ENCODE measurements at regions not wholly inside any gene's neighbourhood (a gene's known extent, or its start where the extent isn't known, plus 50 kb on each side); places are given as distances from the start of the nearest gene placed in this dataset.

DNA sequence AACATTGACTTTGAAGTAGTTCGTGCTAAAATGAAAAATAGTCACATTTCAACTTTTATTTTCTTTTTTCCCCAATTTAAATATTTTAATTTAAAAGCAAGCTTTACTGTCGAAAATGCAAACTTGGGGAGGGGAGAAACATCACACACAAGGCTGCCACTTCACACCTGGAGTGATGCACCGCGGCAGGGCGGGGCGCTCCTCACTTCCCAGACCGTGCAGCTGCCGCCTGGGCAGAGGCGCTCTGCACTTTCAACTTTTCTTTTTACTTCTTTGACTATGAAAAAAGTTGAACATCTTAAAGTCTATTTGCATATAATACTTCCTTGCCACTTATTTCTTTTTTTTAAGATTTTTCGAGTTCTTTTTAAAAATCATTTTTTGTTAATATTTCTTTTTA, 993.3 kb upstream of the GJE1 start:
- Histone ChIP-seq H4K20me1 (replicated peaks; ENCODE audit: control insufficient read depth, insufficient read depth, low read length) (no peaks in the 10 kb centered on the region), H3K27me3 (ENCODE audit: control insufficient read depth in 2 of 2, insufficient read depth in 2 of 2, low read length in 2 of 2) (no peaks in the 10 kb centered on the region), H3K4me2 (ENCODE audit: insufficient read depth, low read length) (no peak overlapping the region), H3K9me3 (replicated peaks; ENCODE audit: control insufficient read depth, insufficient read depth, low read depth, low read length) (no peaks in the 10 kb centered on the region), H2AFZ (ENCODE audit: low read depth, low read length) (no peak overlapping the region), H3K79me2 (ENCODE audit: control insufficient read depth, insufficient read depth, low read length) (no peaks in the 10 kb centered on the region), H3K9ac (ENCODE audit: insufficient read depth in 1 of 2, low read depth in 2 of 2, low read length in 2 of 2) (no peak overlapping the region), H3K27ac (ENCODE audit: extremely low read depth, low read depth, low read length) (no peak overlapping the region), H3K4me1 (replicated peaks in 1 of 2; ENCODE audit: control insufficient read depth in 2 of 2, insufficient read depth in 2 of 2, low read length in 2 of 2) (no peaks in the 10 kb centered on the region), H3K4me3 (no peak overlapping the region), H3K36me3 (ENCODE audit: control insufficient read depth, insufficient read depth, low read length) (no peaks in the 10 kb centered on the region), H3K9me1 (ENCODE audit: control insufficient read depth, insufficient read depth, low read length) (no peaks in the 10 kb centered on the region)
- ChIA-PET POLR2A (no interaction called here), CTCF (ENCODE audit: low intra/inter-chr PET ratio) (no interaction called here)
- in situ Hi-C loops (cut with MboI), result no loop called here
- TF ChIP-seq PURB (CRISPR knock-in tag; IDR thresholded peaks at IDR 0.05; ENCODE audit: low read depth) (no peak), TARDBP (IDR thresholded peaks at IDR 0.05) (no peak)
- TF ChIP-seq, protein P1, sequence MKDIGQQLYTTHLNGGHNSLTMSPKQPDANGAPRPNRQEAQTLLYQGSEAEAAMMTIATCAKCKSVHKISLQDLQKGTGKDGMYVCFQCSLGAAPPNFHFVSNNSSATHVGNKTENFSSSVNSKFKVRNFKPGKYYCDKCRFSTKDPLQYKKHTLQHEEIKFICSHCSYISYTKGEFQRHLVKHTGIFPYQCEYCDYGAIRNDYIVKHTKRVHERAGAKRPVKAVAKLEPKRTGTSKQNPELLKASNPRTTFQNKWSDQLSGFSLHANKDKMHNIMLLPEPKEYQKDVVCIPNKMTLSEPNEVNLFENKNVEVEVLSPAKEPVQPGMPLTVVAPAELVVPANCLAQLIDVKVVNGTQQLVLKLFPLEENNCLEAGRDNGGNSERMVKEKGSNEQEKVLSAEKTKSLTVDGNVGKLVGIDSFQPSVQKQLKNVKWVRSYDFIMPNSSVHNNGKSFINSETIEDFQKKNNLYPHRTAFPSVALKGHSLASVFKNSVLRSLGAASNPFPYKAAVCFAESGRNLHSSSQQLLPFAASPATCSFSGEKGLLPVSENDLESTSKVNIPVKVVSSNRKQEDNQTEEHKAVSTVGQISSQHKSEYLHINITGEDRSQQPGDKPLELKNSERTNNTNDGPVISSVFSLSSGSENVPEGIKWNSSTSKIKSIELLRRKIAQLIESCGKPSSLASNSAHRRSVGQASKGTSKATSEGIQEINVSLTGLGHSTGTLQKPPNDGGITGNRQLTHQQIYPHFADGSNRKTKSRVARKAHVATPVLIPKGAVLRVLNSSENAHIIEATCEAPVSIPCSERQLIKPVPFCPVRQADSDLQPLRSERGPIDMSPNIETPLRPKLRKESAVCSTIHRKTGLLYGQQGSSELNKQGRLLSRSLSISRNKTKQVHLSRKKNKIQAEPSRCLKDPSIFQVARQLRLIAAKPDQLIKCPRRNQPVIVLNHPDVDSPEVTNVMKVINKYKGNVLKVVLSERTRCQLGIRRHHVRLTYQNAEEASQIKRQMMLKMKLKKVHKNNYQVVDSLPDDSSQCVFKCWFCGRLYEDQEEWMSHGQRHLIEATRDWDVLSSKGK (CRISPR knock-in tag; IDR thresholded peaks at IDR 0.05), result no peak
- intact Hi-C loops (cut with micrococcal nuclease), result no loop called here
- no peak for DNase-seq (ENCODE audit: extremely low read depth in 1 of 4, low spot score in 3 of 4)
- 1% methylated on average over 10 of the region's 10 CpGs for WGBS (ENCODE audit: insufficient coverage, low coverage, missing lambda C conversion rate)
- ATAC-seq, result no peak
- FAIRE-seq, result no peak
- no TSS peak for BruUV-seq (replicated peaks)

DNA sequence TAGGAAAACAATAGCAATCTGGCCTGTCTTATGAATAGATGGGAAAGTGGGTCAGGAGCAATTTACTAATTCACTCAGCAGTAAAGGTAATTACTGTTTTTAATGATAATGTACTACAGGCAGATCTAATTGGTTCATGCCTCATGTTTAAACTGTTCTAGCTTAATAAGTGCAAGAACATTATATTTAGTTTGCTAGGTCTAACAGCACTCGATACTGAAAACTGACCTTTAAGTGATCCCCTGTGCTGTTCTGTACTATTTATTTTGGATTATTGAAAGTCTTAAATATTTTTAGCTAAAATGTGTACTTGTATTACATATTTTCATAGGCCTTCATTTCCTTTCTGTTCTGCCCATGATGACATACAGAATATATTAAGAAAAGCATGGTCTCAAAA, 998.0 kb upstream of the GJE1 start:
- H3K79me2 ChIP-seq (ENCODE audit: control insufficient read depth, insufficient read depth, low read length), result no peaks in the 10 kb centered on the region
- FAIRE-seq (no peak), DNase-seq (ENCODE audit: extremely low read depth in 1 of 4, low spot score in 3 of 4) (no peak), ATAC-seq (no peak)
- no peaks in the 10 kb centered on the region for H3K36me3 ChIP-seq (ENCODE audit: control insufficient read depth, insufficient read depth, low read length)
- no peaks in the 10 kb centered on the region for H3K27me3 ChIP-seq (ENCODE audit: control insufficient read depth in 2 of 2, insufficient read depth in 2 of 2, low read length in 2 of 2)
- 0% methylated on average over 1 of the region's 1 CpG for WGBS (ENCODE audit: insufficient coverage, low coverage, missing lambda C conversion rate)
- no peaks in the 10 kb centered on the region for H3K9me1 ChIP-seq (ENCODE audit: control insufficient read depth, insufficient read depth, low read length)
- intact Hi-C loops (cut with micrococcal nuclease) (no loop called here), in situ Hi-C loops (cut with MboI) (no loop called here)
- no peak overlapping the region for H3K4me3 ChIP-seq
- ChIA-PET POLR2A (no interaction called here), CTCF (ENCODE audit: low intra/inter-chr PET ratio) (no interaction called here)
- no peaks in the 10 kb centered on the region for H4K20me1 ChIP-seq (replicated peaks; ENCODE audit: control insufficient read depth, insufficient read depth, low read length)
- no TSS peak for BruUV-seq (replicated peaks)
- no peak overlapping the region for H3K9ac ChIP-seq (ENCODE audit: insufficient read depth in 1 of 2, low read depth in 2 of 2, low read length in 2 of 2)
- H3K27ac ChIP-seq (ENCODE audit: extremely low read depth, low read depth, low read length), result no peak overlapping the region
- no peak overlapping the region for H3K4me2 ChIP-seq (ENCODE audit: insufficient read depth, low read length)
- H2AFZ ChIP-seq (ENCODE audit: low read depth, low read length), result no peak overlapping the region
- H3K9me3 ChIP-seq (replicated peaks; ENCODE audit: control insufficient read depth, insufficient read depth, low read depth, low read length), result no peaks in the 10 kb centered on the region
- TF ChIP-seq HOXB6 (CRISPR knock-in tag; IDR thresholded peaks at IDR 0.05; ENCODE audit: borderline replicate concordance) (no peak), CHCHD3 (CRISPR knock-in tag; IDR thresholded peaks at IDR 0.05) (no peak), ZNF274 (IDR thresholded peaks at IDR 0.05; ENCODE audit: borderline replicate concordance, low read depth, low read length) (no peak), ZNF79 (CRISPR knock-in tag; IDR thresholded peaks at IDR 0.05; ENCODE audit: low read depth) (no peak), MTA2 (IDR thresholded peaks at IDR 0.05; ENCODE audit: low read depth) (no peak), KLF16 (IDR thresholded peaks at IDR 0.05) (no peak), ZFX (CRISPR knock-in tag; IDR thresholded peaks at IDR 0.05) (no peak)
- TF ChIP-seq, protein P2, sequence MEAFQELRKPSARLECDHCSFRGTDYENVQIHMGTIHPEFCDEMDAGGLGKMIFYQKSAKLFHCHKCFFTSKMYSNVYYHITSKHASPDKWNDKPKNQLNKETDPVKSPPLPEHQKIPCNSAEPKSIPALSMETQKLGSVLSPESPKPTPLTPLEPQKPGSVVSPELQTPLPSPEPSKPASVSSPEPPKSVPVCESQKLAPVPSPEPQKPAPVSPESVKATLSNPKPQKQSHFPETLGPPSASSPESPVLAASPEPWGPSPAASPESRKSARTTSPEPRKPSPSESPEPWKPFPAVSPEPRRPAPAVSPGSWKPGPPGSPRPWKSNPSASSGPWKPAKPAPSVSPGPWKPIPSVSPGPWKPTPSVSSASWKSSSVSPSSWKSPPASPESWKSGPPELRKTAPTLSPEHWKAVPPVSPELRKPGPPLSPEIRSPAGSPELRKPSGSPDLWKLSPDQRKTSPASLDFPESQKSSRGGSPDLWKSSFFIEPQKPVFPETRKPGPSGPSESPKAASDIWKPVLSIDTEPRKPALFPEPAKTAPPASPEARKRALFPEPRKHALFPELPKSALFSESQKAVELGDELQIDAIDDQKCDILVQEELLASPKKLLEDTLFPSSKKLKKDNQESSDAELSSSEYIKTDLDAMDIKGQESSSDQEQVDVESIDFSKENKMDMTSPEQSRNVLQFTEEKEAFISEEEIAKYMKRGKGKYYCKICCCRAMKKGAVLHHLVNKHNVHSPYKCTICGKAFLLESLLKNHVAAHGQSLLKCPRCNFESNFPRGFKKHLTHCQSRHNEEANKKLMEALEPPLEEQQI (IDR thresholded peaks at IDR 0.05), result no peak
- H3K4me1 ChIP-seq (replicated peaks in 1 of 2; ENCODE audit: control insufficient read depth in 2 of 2, insufficient read depth in 2 of 2, low read length in 2 of 2), result no peaks in the 10 kb centered on the region

Data from K562 (cell line).